BE2C (cell line): ENCODE measurements at regions not wholly inside any gene's neighbourhood (a gene's known extent, or its start where the extent isn't known, plus 50 kb on each side); places are given as distances from the start of the nearest gene placed in this dataset.
"Not testable (repeated sequence)": the region's sequence is repeated elsewhere in the genome, so short reads cannot be mapped to it uniquely, and the experiment has no call there.

Source experiments
- DNase-seq: peaks from one replicate; pipeline ENCODE4 v3.0.0-alpha.2; 2020
- H3K27me3 ChIP-seq: fragments of 250-450 bp; sonication (Bioruptor Pico); 2 replicates; pipeline ENCODE4 v1.5.1; 2020; ENCODE audit warnings: mild to moderate bottlenecking
- H3K36me3 ChIP-seq: fragments of 250-450 bp; sonication (Bioruptor Pico); 2 replicates; pipeline ENCODE4 v1.5.1; 2020; ENCODE audit warnings: mild to moderate bottlenecking
- H3K4me1 ChIP-seq: fragments of 250-450 bp; sonication (Bioruptor Pico); 2 replicates; pipeline ENCODE4 v1.5.1; 2020
- H3K4me3 ChIP-seq: 2 replicates; pipeline ENCODE4 v1.5.1; 2011; ENCODE audit warnings: low read depth, low read length
- H3K9me3 ChIP-seq: fragments of 250-450 bp; sonication (Bioruptor Pico); 2 replicates; pipeline ENCODE4 v1.5.1; 2020
- CTCF ChIP-seq: IDR thresholded peaks from 2 replicates; pipeline ENCODE4 v1.5.1; 2012; ENCODE audit warnings: mild to moderate bottlenecking, low read depth, low read length

- no peaks in the 10 kb centered on the region for H3K4me1 ChIP-seq
- no peak for TF ChIP-seq CTCF
- no peaks in the 10 kb centered on the region for H3K27me3 ChIP-seq
- no peak for DNase-seq
- no peak overlapping the region for H3K4me3 ChIP-seq
- H3K36me3 ChIP-seq: no peaks in the 10 kb centered on the region
- H3K9me3 ChIP-seq: no peaks in the 10 kb centered on the region; the same call in none of the 2 replicates
These were observed 179.0 kb downstream of the POM121L12 start for GRCh38 chr7:53214463-53214862.

GRCh38 chr7:53218730-53219504 lies 183.5 kb downstream of the POM121L12 start:
- H3K36me3 ChIP-seq: no peaks in the 10 kb centered on the region
- no peaks in the 10 kb centered on the region for H3K4me1 ChIP-seq
- no peak overlapping the region for H3K4me3 ChIP-seq
- no peaks in the 10 kb centered on the region; the same call in 1 of the 2 replicates for H3K9me3 ChIP-seq
- no peaks in the 10 kb centered on the region for H3K27me3 ChIP-seq
- no peak for TF ChIP-seq CTCF
- no peak for DNase-seq

- Histone ChIP-seq H3K36me3 (no peaks in the 10 kb centered on the region), H3K4me3 (no peak overlapping the region), H3K9me3 (no peaks in the 10 kb centered on the region), H3K27me3 (no peaks in the 10 kb centered on the region), H3K4me1 (no peaks in the 10 kb centered on the region)
- DNase-seq: no peak
- TF ChIP-seq CTCF: no peak
These were observed 193.8 kb downstream of the POM121L12 start for GRCh38 chr7:53229202-53229601.

- no peak for TF ChIP-seq CTCF
- DNase-seq: no peak
- no peaks in the 10 kb centered on the region for H3K9me3 ChIP-seq
- H3K27me3 ChIP-seq: no peaks in the 10 kb centered on the region
- H3K4me1 ChIP-seq: no peaks in the 10 kb centered on the region
- H3K36me3 ChIP-seq: no peaks in the 10 kb centered on the region
- H3K4me3 ChIP-seq: no peak overlapping the region
These were observed 202.0 kb downstream of the POM121L12 start for GRCh38 chr7:53237344-53237913.

- H3K9me3 ChIP-seq: no peaks in the 10 kb centered on the region
- DNase-seq: no peak
- H3K4me1 ChIP-seq: no peaks in the 10 kb centered on the region
- no peak overlapping the region for H3K4me3 ChIP-seq
- no peaks in the 10 kb centered on the region for H3K36me3 ChIP-seq
- H3K27me3 ChIP-seq: no peaks in the 10 kb centered on the region
- no peak for TF ChIP-seq CTCF
These were observed 202.7 kb downstream of the POM121L12 start for GRCh38 chr7:53238021-53238605.

- not testable (repeated sequence) for H3K4me3 ChIP-seq, H3K27me3 ChIP-seq, H3K36me3 ChIP-seq, H3K4me1 ChIP-seq, H3K9me3 ChIP-seq, DNase-seq
These were observed 203.7 kb downstream of the POM121L12 start for GRCh38 chr7:53239151-53239550.
